ENCODE measurements at regions not wholly inside any gene's neighbourhood (a gene's known extent, or its start where the extent isn't known, plus 50 kb on each side); places are given as distances from the start of the nearest gene placed in this dataset.
A peak's percentile ranks its signal among the peaks of the same experiment; 100 is the strongest.

GRCh38 chr1:219296430-219297355 lies 123.0 kb downstream of the LYPLAL1 start:
- Histone ChIP-seq H3K4me3 (no peak overlapping the region), H3K9me3 (no peaks in the 10 kb centered on the region), H3K27me3 (no peaks in the 10 kb centered on the region), H3K4me1 (peaks cover 4 to 29% of the 10 kb centered on the region in 2 donors), H3K27ac (peak overlapping the region; percentile 76 to 77), H3K36me3 (no peaks in the 10 kb centered on the region)
- intact Hi-C loops (cut with DNase I) = loop anchor here (5.0 kb wide), 3 partner anchors 109 to 949 kb away; partner anchors contain the start of gene TGFB2
- DNase-seq (ENCODE audit: low spot score in 2 of 2) = no peak
- TF ChIP-seq, protein P1, sequence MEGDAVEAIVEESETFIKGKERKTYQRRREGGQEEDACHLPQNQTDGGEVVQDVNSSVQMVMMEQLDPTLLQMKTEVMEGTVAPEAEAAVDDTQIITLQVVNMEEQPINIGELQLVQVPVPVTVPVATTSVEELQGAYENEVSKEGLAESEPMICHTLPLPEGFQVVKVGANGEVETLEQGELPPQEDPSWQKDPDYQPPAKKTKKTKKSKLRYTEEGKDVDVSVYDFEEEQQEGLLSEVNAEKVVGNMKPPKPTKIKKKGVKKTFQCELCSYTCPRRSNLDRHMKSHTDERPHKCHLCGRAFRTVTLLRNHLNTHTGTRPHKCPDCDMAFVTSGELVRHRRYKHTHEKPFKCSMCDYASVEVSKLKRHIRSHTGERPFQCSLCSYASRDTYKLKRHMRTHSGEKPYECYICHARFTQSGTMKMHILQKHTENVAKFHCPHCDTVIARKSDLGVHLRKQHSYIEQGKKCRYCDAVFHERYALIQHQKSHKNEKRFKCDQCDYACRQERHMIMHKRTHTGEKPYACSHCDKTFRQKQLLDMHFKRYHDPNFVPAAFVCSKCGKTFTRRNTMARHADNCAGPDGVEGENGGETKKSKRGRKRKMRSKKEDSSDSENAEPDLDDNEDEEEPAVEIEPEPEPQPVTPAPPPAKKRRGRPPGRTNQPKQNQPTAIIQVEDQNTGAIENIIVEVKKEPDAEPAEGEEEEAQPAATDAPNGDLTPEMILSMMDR (IDR thresholded peaks at IDR 0.05) = no peak

DNA sequence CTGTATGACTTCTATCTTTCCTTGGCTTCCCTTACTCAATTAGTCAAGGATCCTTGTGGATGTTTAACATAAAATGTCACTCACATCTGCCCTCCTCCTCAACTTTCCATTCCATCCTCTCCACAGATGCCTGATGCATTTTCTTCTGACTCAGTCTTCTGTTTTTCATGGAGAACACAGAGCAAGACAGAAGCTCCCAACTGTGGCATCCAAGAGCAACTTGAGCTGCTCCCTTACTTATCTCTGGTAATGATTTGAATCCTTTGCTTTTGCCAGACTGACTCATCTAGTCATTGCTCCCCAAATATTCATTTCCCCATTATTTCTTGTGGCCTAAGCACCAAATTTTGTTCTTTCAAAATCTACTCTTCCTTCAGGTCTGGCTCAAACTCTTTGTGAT lies 120.6 kb downstream of the LYPLAL1 start:
- intact Hi-C loops (cut with DNase I) = no loop called here
- Histone ChIP-seq H3K9me3 (no peaks in the 10 kb centered on the region), H3K36me3 (no peaks in the 10 kb centered on the region), H3K27ac (no peak overlapping the region), H3K4me3 (no peak overlapping the region), H3K4me1 (peaks cover 0 to 20% of the 10 kb centered on the region in 2 donors), H3K27me3 (no peaks in the 10 kb centered on the region)
- DNase-seq (ENCODE audit: low spot score in 2 of 2) = no peak
- TF ChIP-seq, protein P1 (IDR thresholded peaks at IDR 0.05) = no peak

DNA sequence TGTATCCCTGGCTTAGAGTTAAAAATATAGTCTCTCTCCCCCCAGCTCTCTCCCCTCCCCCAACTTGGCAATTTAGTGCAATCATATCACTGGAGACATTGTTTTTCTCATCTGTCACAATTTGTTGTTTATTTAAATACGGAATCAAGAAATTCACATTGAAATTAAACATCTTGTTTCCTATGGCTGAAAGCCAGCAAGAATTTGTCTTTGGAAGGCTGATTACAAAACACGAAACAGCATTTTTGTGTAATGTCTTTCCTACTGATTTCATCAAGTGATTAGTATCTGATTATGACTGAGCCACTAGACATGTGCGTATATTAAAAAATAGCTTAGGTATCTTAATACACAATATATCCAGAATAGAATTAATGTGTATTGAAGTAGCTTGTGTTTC lies 119.7 kb downstream of the LYPLAL1 start:
- TF ChIP-seq, protein P1 (IDR thresholded peaks at IDR 0.05) = no peak
- H3K4me1 ChIP-seq = peaks cover 0 to 14% of the 10 kb centered on the region in 2 donors
- no peaks in the 10 kb centered on the region for H3K9me3 ChIP-seq
- DNase-seq (ENCODE audit: low spot score in 2 of 2) = no peak
- no peaks in the 10 kb centered on the region for H3K27me3 ChIP-seq
- intact Hi-C loops (cut with DNase I) = no loop called here
- H3K4me3 ChIP-seq = no peak overlapping the region
- H3K27ac ChIP-seq = no peak overlapping the region
- no peaks in the 10 kb centered on the region for H3K36me3 ChIP-seq

GRCh38 chr1:219292999-219293398 lies 119.3 kb downstream of the LYPLAL1 start:
- Histone ChIP-seq H3K36me3 (no peaks in the 10 kb centered on the region), H3K27ac (no peak overlapping the region), H3K27me3 (no peaks in the 10 kb centered on the region), H3K9me3 (no peaks in the 10 kb centered on the region), H3K4me3 (no peak overlapping the region), H3K4me1 (peaks cover 0 to 12% of the 10 kb centered on the region in 2 donors)
- intact Hi-C loops (cut with DNase I) = no loop called here
- no peak for DNase-seq (ENCODE audit: low spot score in 2 of 2)
- TF ChIP-seq, protein P1 (IDR thresholded peaks at IDR 0.05) = no peak

- intact Hi-C loops (cut with DNase I) = no loop called here
- TF ChIP-seq, protein P1 (IDR thresholded peaks at IDR 0.05) = no peak
- H3K27ac ChIP-seq = no peak overlapping the region
- no peak for DNase-seq (ENCODE audit: low spot score in 2 of 2)
- H3K36me3 ChIP-seq = no peaks in the 10 kb centered on the region
- no peaks in the 10 kb centered on the region for H3K27me3 ChIP-seq
- no peak overlapping the region for H3K4me3 ChIP-seq
- no peaks in the 10 kb centered on the region for H3K9me3 ChIP-seq
- H3K4me1 ChIP-seq = peaks cover 0 to 9% of the 10 kb centered on the region in 2 donors
These were observed 118.7 kb downstream of the LYPLAL1 start for GRCh38 chr1:219292341-219292740.

Measured in ascending aorta (tissue), 2 donors.